D721Med (cell line): ENCODE measurements at regions not wholly inside any gene's neighbourhood (a gene's known extent, or its start where the extent isn't known, plus 50 kb on each side); places are given as distances from the start of the nearest gene placed in this dataset.

ENCODE experiments used
- DNase-seq: peaks from one replicate; pipeline ENCODE4 v3.0.0; 2011; ENCODE audit warnings: low spot score; ENCODE audit not compliant: insufficient read length
- FAIRE-seq: peaks from 2 replicates; lab custom pipeline; 2011; peaks lifted over from hg19 to GRCh38; lab: Jason Lieb, UNC
- CTCF ChIP-seq: IDR thresholded peaks from 2 replicates; pipeline ENCODE4 v1.5.1; 2012; ENCODE audit warnings: mild to moderate bottlenecking, control low read depth; ENCODE audit not compliant: insufficient read depth; ENCODE audit errors: missing control alignments

GRCh38 chr10:101291331-101292193 lies 62.3 kb upstream of the LBX1 start:
- TF ChIP-seq CTCF = peak; percentile 51
- FAIRE-seq = no peak

GRCh38 chr10:101292194-101293006 lies 61.6 kb upstream of the BTRC start:
- FAIRE-seq (no peak), DNase-seq (peak; percentile 49)
- no peak for TF ChIP-seq CTCF

More at GRCh38 chr10:101291331-101292193, 62.3 kb upstream of the LBX1 start:
- DNase-seq = peak; percentile 89

- TF ChIP-seq CTCF = no peak
- DNase-seq (peak; percentile 62), FAIRE-seq (no peak)
Measured at GRCh38 chr10:101293007-101293723, 60.8 kb upstream of the BTRC start.

GRCh38 chr10:101294109-101294508 lies 59.9 kb upstream of the BTRC start:
- FAIRE-seq (no peak), DNase-seq (no peak)
- TF ChIP-seq CTCF = no peak

- no peak for DNase-seq
- TF ChIP-seq CTCF = no peak
- FAIRE-seq = no peak
Measured at GRCh38 chr10:101295261-101295660, 58.7 kb upstream of the BTRC start.

- FAIRE-seq (no peak), DNase-seq (peak; percentile 63)
- peak; percentile 83 for TF ChIP-seq CTCF
Measured at GRCh38 chr10:101297901-101298486, 56.0 kb upstream of the BTRC start.
